Central memory CD8-positive, alpha-beta T cell (primary cell): ENCODE measurements at regions not wholly inside any gene's neighbourhood (a gene's known extent, or its start where the extent isn't known, plus 50 kb on each side); places are given as distances from the start of the nearest gene placed in this dataset.

ENCODE experiments used
- ATAC-seq: fragments of 150-1000 bp; cut with Tn5 transposase; replicated peaks from 2 replicates; pipeline ENCODE4 v1.10.0; 2022; ENCODE audit warnings: mild to moderate bottlenecking, moderate FRiP score, moderate number of reproducible peaks; ENCODE audit not compliant: poor library complexity, severe bottlenecking; ENCODE audit errors: extremely low read depth
- DNase-seq, 2 donors: peaks; one replicate each; pipeline ENCODE4 v3.0.0; 2021; ENCODE audit warnings: low spot score in 2 of 2
- H3K27ac Mint-ChIP-seq: one replicate; pipeline ENCODE4 v1.8.0; 2022; ENCODE audit warnings: low read depth, mild to moderate bottlenecking, moderate library complexity, mixed read lengths
- H3K27me3 Mint-ChIP-seq: one replicate; pipeline ENCODE4 v1.8.0; 2022; ENCODE audit warnings: mixed read lengths
- H3K36me3 Mint-ChIP-seq: one replicate; pipeline ENCODE4 v1.8.0; 2022; ENCODE audit warnings: mild to moderate bottlenecking, moderate library complexity, mixed read lengths; ENCODE audit not compliant: insufficient read depth
- H3K4me1 Mint-ChIP-seq: one replicate; pipeline ENCODE4 v1.8.0; 2022; ENCODE audit warnings: mixed read lengths
- H3K4me3 Mint-ChIP-seq: one replicate; pipeline ENCODE4 v1.8.0; 2022; ENCODE audit warnings: mild to moderate bottlenecking, moderate library complexity, mixed read lengths
- H3K9me3 Mint-ChIP-seq: one replicate; pipeline ENCODE4 v1.8.0; 2022; ENCODE audit warnings: mixed read lengths

GRCh38 chr1:75984781-75985180 lies 52.6 kb upstream of the ASB17 start:
- H3K36me3 Mint-ChIP-seq: no peaks in the 10 kb centered on the region
- peaks cover 28% of the 10 kb centered on the region for H3K27me3 Mint-ChIP-seq
- no peaks in the 10 kb centered on the region for H3K4me1 Mint-ChIP-seq
- no peak overlapping the region for H3K4me3 Mint-ChIP-seq
- DNase-seq (no peak), ATAC-seq (no peak)
- H3K27ac Mint-ChIP-seq: no peak overlapping the region
- peaks cover 12% of the 10 kb centered on the region for H3K9me3 Mint-ChIP-seq

GRCh38 chr1:75985827-75986226 lies 53.6 kb upstream of the ASB17 start:
- no peaks in the 10 kb centered on the region for H3K36me3 Mint-ChIP-seq
- DNase-seq (no peak), ATAC-seq (no peak)
- H3K9me3 Mint-ChIP-seq: peaks cover 12% of the 10 kb centered on the region
- H3K4me3 Mint-ChIP-seq: no peak overlapping the region
- H3K27ac Mint-ChIP-seq: no peak overlapping the region
- H3K4me1 Mint-ChIP-seq: no peaks in the 10 kb centered on the region
- peaks cover 26% of the 10 kb centered on the region for H3K27me3 Mint-ChIP-seq

- ATAC-seq: no peak
- Mint-ChIP-seq H3K36me3 (no peaks in the 10 kb centered on the region), H3K4me1 (no peaks in the 10 kb centered on the region), H3K27ac (no peak overlapping the region), H3K4me3 (no peak overlapping the region), H3K9me3 (peaks cover 12% of the 10 kb centered on the region), H3K27me3 (peaks cover 19% of the 10 kb centered on the region)
- no peak for DNase-seq
Observed at GRCh38 chr1:75986478-75986877, 54.3 kb upstream of the ASB17 start.

GRCh38 chr1:75989121-75989520 lies 56.9 kb upstream of the ASB17 start:
- Mint-ChIP-seq H3K36me3 (no peaks in the 10 kb centered on the region), H3K27me3 (peaks cover 10% of the 10 kb centered on the region), H3K27ac (no peak overlapping the region), H3K4me3 (no peak overlapping the region), H3K9me3 (peaks cover 8% of the 10 kb centered on the region), H3K4me1 (no peaks in the 10 kb centered on the region)
- DNase-seq (no peak), ATAC-seq (no peak)

GRCh38 chr1:75990686-75991085 lies 58.5 kb upstream of the ASB17 start:
- DNase-seq (no peak), ATAC-seq (no peak)
- no peak overlapping the region for H3K27ac Mint-ChIP-seq
- H3K4me1 Mint-ChIP-seq: no peaks in the 10 kb centered on the region
- no peaks in the 10 kb centered on the region for H3K27me3 Mint-ChIP-seq
- no peaks in the 10 kb centered on the region for H3K9me3 Mint-ChIP-seq
- no peaks in the 10 kb centered on the region for H3K36me3 Mint-ChIP-seq
- H3K4me3 Mint-ChIP-seq: no peak overlapping the region

GRCh38 chr1:75991497-75992114 lies 59.4 kb upstream of the ASB17 start:
- ATAC-seq: no peak

GRCh38 chr1:75992312-75992711 lies 60.1 kb upstream of the ASB17 start:
- Mint-ChIP-seq H3K27ac (no peak overlapping the region), H3K36me3 (no peaks in the 10 kb centered on the region), H3K9me3 (no peaks in the 10 kb centered on the region), H3K27me3 (no peaks in the 10 kb centered on the region), H3K4me3 (no peak overlapping the region), H3K4me1 (no peaks in the 10 kb centered on the region)
- DNase-seq: no peak
- ATAC-seq: no peak

More at GRCh38 chr1:75991497-75992114, 59.4 kb upstream of the ASB17 start:
- peak; percentile 20 to 27 for DNase-seq
- Mint-ChIP-seq H3K4me3 (no peak overlapping the region), H3K27me3 (no peaks in the 10 kb centered on the region), H3K9me3 (no peaks in the 10 kb centered on the region), H3K4me1 (no peaks in the 10 kb centered on the region), H3K27ac (no peak overlapping the region), H3K36me3 (no peaks in the 10 kb centered on the region)

GRCh38 chr1:75993661-75994060 lies 61.5 kb upstream of the ASB17 start:
- Mint-ChIP-seq H3K36me3 (no peaks in the 10 kb centered on the region), H3K4me1 (no peaks in the 10 kb centered on the region), H3K9me3 (no peaks in the 10 kb centered on the region), H3K27ac (no peak overlapping the region), H3K4me3 (no peak overlapping the region), H3K27me3 (no peaks in the 10 kb centered on the region)
- ATAC-seq: no peak
- DNase-seq: no peak

GRCh38 chr1:75996196-75996595 lies 64.0 kb upstream of the ASB17 start:
- H3K4me1 Mint-ChIP-seq: no peaks in the 10 kb centered on the region
- no peaks in the 10 kb centered on the region for H3K9me3 Mint-ChIP-seq
- DNase-seq (no peak), ATAC-seq (no peak)
- H3K4me3 Mint-ChIP-seq: no peak overlapping the region
- no peaks in the 10 kb centered on the region for H3K36me3 Mint-ChIP-seq
- no peaks in the 10 kb centered on the region for H3K27me3 Mint-ChIP-seq
- H3K27ac Mint-ChIP-seq: no peak overlapping the region

- no peak overlapping the region for H3K27ac Mint-ChIP-seq
- H3K4me1 Mint-ChIP-seq: no peaks in the 10 kb centered on the region
- H3K4me3 Mint-ChIP-seq: no peak overlapping the region
- no peaks in the 10 kb centered on the region for H3K9me3 Mint-ChIP-seq
- peaks cover 8% of the 10 kb centered on the region for H3K27me3 Mint-ChIP-seq
- H3K36me3 Mint-ChIP-seq: no peaks in the 10 kb centered on the region
- ATAC-seq (no peak), DNase-seq (no peak)
Observed at GRCh38 chr1:75999034-75999433, 66.8 kb upstream of the ASB17 start.

- H3K36me3 Mint-ChIP-seq: no peaks in the 10 kb centered on the region
- peaks cover 10% of the 10 kb centered on the region for H3K27me3 Mint-ChIP-seq
- DNase-seq (no peak), ATAC-seq (no peak)
- no peaks in the 10 kb centered on the region for H3K4me1 Mint-ChIP-seq
- H3K9me3 Mint-ChIP-seq: no peaks in the 10 kb centered on the region
- no peak overlapping the region for H3K27ac Mint-ChIP-seq
- no peak overlapping the region for H3K4me3 Mint-ChIP-seq
Observed at GRCh38 chr1:76003946-76004345, 70.6 kb upstream of the ST6GALNAC3 start.

GRCh38 chr1:76005765-76006164 lies 68.8 kb upstream of the ST6GALNAC3 start:
- Mint-ChIP-seq H3K27me3 (peaks cover 10% of the 10 kb centered on the region), H3K4me1 (no peaks in the 10 kb centered on the region), H3K4me3 (no peak overlapping the region), H3K36me3 (no peaks in the 10 kb centered on the region), H3K9me3 (no peaks in the 10 kb centered on the region), H3K27ac (no peak overlapping the region)
- no peak for DNase-seq
- no peak for ATAC-seq

- Mint-ChIP-seq H3K27me3 (peaks cover 10% of the 10 kb centered on the region), H3K9me3 (no peaks in the 10 kb centered on the region), H3K4me3 (no peak overlapping the region), H3K27ac (no peak overlapping the region), H3K36me3 (no peaks in the 10 kb centered on the region), H3K4me1 (no peaks in the 10 kb centered on the region)
- ATAC-seq (no peak), DNase-seq (no peak)
Observed at GRCh38 chr1:76006234-76006633, 68.3 kb upstream of the ST6GALNAC3 start.

- ATAC-seq (no peak), DNase-seq (no peak)
- H3K36me3 Mint-ChIP-seq: no peaks in the 10 kb centered on the region
- H3K27me3 Mint-ChIP-seq: no peaks in the 10 kb centered on the region
- H3K4me1 Mint-ChIP-seq: no peaks in the 10 kb centered on the region
- no peak overlapping the region for H3K4me3 Mint-ChIP-seq
- H3K9me3 Mint-ChIP-seq: no peaks in the 10 kb centered on the region
- no peak overlapping the region for H3K27ac Mint-ChIP-seq
Observed at GRCh38 chr1:76010802-76011201, 63.7 kb upstream of the ST6GALNAC3 start.
